Erythroblast (primary cell): ENCODE measurements at regions not wholly inside any gene's neighbourhood (a gene's known extent, or its start where the extent isn't known, plus 50 kb on each side); places are given as distances from the start of the nearest gene placed in this dataset.
"Not testable (repeated sequence)": the region's sequence is repeated elsewhere in the genome, so short reads cannot be mapped to it uniquely, and the experiment has no call there.

Source experiments
- DNase-seq, 2 experiments: peaks; one replicate each; lab custom pipeline; 2025; lab: John Stamatoyannopoulos, UW
- GATA1 ChIP-seq: IDR thresholded peaks from 2 replicates; pipeline ENCODE4 v1.6.1; 2011; ENCODE audit warnings: low read depth, mild to moderate bottlenecking, control low read depth, low read length, moderate library complexity
- POLR2A ChIP-seq: IDR thresholded peaks from 2 replicates; pipeline ENCODE4 v1.6.1; 2011; ENCODE audit warnings: mild to moderate bottlenecking, low read length

DNA sequence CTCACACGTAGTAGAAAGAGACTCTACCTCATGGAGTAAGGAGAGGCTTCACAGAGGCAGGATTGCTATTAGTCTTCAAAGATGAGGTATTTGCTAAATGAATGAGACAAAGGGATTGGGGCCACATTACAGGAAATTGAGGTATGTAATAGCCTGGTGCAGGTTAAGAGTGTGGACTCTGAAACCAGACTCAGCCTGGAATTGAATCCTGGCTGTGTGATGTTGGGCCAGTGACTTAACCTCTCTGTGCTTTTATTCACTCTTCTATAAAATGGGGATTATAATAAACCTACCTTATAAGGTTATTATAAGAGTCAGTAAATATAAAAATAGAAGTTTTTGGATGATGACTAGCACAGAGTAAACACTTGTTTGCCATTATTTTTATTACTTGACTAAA lies 64.7 kb upstream of the ATRNL1 start:
- no peak for TF ChIP-seq POLR2A
- no peak for TF ChIP-seq GATA1
- no peak for DNase-seq

GRCh38 chr10:115029452-115030375 lies 63.5 kb upstream of the ATRNL1 start:
- no peak for DNase-seq
- TF ChIP-seq POLR2A: no peak
- TF ChIP-seq GATA1: no peak

DNA sequence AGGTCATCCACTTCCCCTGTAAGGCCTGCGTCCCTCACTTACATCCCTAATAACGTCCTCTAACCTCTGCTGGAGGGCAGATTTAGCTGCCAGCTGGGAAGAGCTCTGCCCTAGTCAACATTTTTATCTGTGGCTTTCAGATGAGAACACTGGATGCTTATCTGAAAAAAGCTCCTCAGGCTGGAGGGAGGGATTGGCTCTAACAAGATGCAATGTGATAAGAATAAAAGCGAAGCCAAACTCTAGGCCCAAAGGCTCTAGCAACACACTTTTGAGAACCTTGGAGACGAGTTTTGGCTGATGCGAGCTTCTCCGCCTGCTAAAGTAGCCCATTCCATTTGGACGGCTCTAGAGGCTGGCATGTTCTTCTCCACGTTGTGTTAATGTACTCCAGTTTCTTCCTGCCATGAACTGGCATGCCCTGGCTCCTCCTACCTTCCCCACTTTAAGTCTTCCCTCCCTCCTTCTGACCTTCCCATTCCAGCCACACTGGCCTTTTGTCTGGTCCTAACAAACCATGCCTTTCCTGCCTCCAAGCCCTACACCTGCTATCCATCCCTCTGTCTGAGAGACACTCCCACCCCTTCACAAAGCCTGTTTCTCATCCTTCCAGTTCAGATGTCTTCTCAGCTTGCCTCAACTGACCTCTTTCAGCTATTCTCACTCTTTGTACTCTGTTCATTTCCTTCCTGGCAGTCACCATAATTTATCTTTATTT lies 62.5 kb upstream of the ATRNL1 start:
- no peak for TF ChIP-seq GATA1
- TF ChIP-seq POLR2A: no peak

GRCh38 chr10:115033898-115034297 lies 59.3 kb upstream of the ATRNL1 start:
- TF ChIP-seq GATA1 (no peak), POLR2A (no peak)
- DNase-seq: no peak

More for the DNA sequence above, 62.5 kb upstream of the ATRNL1 start:
- DNase-seq: peak; percentile 44 to 84

DNA sequence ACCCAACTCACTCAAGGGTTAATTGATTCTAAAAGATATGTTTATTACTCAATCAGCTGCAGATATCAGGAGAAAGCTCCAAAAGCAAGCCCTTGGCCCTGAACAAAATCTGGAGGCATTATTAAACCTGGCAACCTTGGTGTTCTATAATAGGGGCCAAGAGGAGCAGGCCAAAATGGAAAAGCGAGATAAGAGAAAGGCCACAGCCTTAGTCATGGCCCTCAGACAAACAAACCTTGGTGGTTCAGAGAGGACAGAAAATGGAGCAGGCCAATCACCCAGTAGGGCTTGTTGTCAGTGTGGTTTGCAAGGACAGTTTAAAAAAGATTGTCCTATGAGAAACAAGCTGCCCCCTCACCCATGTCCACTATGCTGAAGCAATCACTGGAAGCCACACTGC lies 53.4 kb upstream of the ATRNL1 start:
- not testable (repeated sequence) for DNase-seq
